ENCODE measurements at regions not wholly inside any gene's neighbourhood (a gene's known extent, or its start where the extent isn't known, plus 50 kb on each side); places are given as distances from the start of the nearest gene placed in this dataset.
A peak's percentile ranks its signal among the peaks of the same experiment; 100 is the strongest.

DNA sequence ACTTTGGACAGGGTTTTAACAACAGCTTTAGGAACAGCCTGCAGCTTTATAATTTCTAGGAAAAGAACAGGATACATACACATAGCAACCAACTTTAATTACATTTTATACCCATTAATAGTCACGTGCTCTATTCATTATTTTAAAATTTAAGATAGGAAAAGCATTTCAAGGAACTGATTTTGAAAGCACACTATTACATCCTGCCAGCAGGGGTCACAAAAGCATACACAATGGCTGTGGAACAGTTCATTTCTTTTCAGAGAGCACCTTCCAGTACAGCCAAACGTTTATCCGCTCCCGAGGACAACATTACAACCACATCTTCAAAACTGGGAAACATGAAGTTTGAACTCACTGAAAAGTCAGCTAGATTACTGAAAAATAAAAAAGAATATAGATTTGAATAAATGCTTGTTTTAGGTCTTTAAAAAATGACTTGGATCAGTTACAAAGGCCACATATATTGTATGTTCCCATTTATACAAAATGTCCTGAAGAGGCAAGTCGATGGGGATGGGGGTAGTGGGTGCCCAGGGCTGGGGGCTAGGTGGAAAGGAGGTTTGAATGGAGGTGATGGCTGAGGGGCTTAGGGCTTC, 104.6 kb upstream of the EXOC2 start:
- TF ChIP-seq CTCF (IDR thresholded peaks at IDR 0.05; ENCODE audit: control insufficient read depth, insufficient read depth, low read depth, low read length, missing control alignments), result peak; percentile 68
- H3K4me3 ChIP-seq (ENCODE audit: control insufficient read depth, low read depth, low read length), result no peak overlapping the region
- DNase-seq (ENCODE audit: low read depth), result peak; percentile 16

GRCh38 chr6:795046-795685, 102.2 kb upstream of the EXOC2 start:
- no peak overlapping the region for H3K4me3 ChIP-seq (ENCODE audit: control insufficient read depth, low read depth, low read length)
- TF ChIP-seq CTCF (IDR thresholded peaks at IDR 0.05; ENCODE audit: control insufficient read depth, insufficient read depth, low read depth, low read length, missing control alignments), result no peak
- no peak for DNase-seq (ENCODE audit: low read depth)

DNA sequence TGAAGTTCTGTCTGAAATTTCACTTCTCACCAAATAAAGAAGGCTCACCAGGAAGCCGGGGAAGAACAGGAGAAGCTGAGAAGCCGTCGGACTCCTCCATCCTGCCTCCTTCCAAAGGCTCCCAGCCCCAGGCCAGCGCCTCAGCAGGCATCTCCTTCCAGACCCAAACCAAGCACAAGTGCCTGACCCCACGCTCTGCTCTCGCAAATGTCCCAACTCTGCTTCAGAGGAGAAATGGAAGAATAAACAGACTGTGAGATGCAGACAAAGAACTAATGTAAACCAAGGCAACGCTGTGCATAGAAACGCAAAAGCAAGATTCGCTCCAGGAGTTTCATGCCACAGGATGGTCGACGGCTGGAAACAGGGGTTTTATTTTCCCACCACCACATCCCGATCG, 100.3 kb upstream of the EXOC2 start:
- TF ChIP-seq CTCF (IDR thresholded peaks at IDR 0.05; ENCODE audit: control insufficient read depth, insufficient read depth, low read depth, low read length, missing control alignments), result no peak
- H3K4me3 ChIP-seq (ENCODE audit: control insufficient read depth, low read depth, low read length), result no peak overlapping the region
- no peak for DNase-seq (ENCODE audit: low read depth)

GRCh38 chr6:792662-793061, 99.7 kb upstream of the EXOC2 start:
- TF ChIP-seq CTCF (IDR thresholded peaks at IDR 0.05; ENCODE audit: control insufficient read depth, insufficient read depth, low read depth, low read length, missing control alignments), result no peak
- H3K4me3 ChIP-seq (ENCODE audit: control insufficient read depth, low read depth, low read length), result no peak overlapping the region
- DNase-seq (ENCODE audit: low read depth), result no peak

GRCh38 chr6:788058-788457, 95.1 kb upstream of the EXOC2 start:
- TF ChIP-seq CTCF (IDR thresholded peaks at IDR 0.05; ENCODE audit: control insufficient read depth, insufficient read depth, low read depth, low read length, missing control alignments), result no peak
- DNase-seq (ENCODE audit: low read depth), result no peak
- no peak overlapping the region for H3K4me3 ChIP-seq (ENCODE audit: control insufficient read depth, low read depth, low read length)

DNA sequence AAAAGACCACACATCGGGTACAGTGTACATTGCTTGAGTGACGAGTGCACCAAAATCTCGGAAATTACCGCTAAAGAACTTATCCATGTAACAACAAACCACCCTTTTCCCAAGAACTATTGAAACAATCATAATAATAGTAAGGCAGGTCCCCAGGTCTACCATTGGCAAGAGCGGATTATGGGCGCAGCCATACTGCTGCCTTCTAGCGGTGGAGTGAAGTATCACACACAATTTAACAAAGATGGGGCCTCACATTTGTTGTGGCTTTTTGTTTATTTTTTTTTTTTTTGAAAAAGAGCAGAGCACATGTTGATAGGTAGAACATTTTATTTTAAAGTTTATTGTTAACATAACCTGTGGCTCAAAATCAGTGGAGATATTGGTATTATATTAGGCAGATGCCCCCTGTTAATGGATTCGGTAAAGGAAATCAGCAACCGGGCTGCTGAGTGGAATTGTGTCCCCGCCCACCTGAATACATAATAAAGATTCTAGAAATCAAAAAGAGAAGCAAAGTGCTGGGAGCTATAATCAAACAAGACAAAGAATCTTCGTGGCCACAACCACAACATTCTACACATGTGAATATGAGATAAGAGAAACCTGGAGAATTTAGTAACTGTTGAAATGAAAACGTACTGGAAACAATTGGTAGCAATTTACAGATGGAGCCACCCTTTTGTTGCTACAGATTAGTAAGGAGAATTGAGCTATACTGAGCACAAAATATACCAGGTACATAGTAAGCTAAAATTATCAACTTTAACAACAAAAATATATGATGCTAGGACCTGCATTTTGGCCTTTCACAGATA, 94.2 kb upstream of the EXOC2 start:
- H3K4me3 ChIP-seq (ENCODE audit: control insufficient read depth, low read depth, low read length), result no peak overlapping the region
- DNase-seq (ENCODE audit: low read depth), result no peak
- peak; percentile 60 for TF ChIP-seq CTCF (IDR thresholded peaks at IDR 0.05; ENCODE audit: control insufficient read depth, insufficient read depth, low read depth, low read length, missing control alignments)
